ENCODE measurements at regions not wholly inside any gene's neighbourhood (a gene's known extent, or its start where the extent isn't known, plus 50 kb on each side); places are given as distances from the start of the nearest gene placed in this dataset.

GRCh38 chr7:10779465-10780399, 193.9 kb upstream of the PHF14 start:
- Mint-ChIP-seq H3K36me3 (ENCODE audit: insufficient read depth in 1 of 3, low read depth in 3 of 3) (no peaks in the 10 kb centered on the region; a peak in 1 of 7 replicates), H3K4me1 (peaks cover 4% of the 10 kb centered on the region in 2 experiments), H3K9me3 (peaks cover 0 to 4% of the 10 kb centered on the region in 2 experiments; a peak in 2 of 5 replicates), H3K27me3 (ENCODE audit: low read depth) (peaks cover 11% of the 10 kb centered on the region), H3K4me3 (peak overlapping the region in 1 of 2 experiments; percentile 28; a peak in 2 of 5 replicates), H3K27ac (peak overlapping the region in 1 of 3 experiments; percentile 25; a peak in 2 of 7 replicates)
- no peak overlapping the region for H3K18ac ChIP-seq (ENCODE audit: insufficient read length, low read depth, low read length)
- DNase-seq, result peak; percentile 27
- no peaks in the 10 kb centered on the region for H3K27me3 ChIP-seq (ENCODE audit: insufficient read depth, low read length)
- WGBS (ENCODE audit: extremely low coverage, insufficient read length, low lambda C conversion rate), result no CpG with 5 or more reads among the region's 52 CpGs
- no peak overlapping the region for H3K4me2 ChIP-seq (ENCODE audit: insufficient read depth, insufficient read length, low read length)
- no peak overlapping the region for H2AFZ ChIP-seq (ENCODE audit: low read length)
- no peaks in the 10 kb centered on the region for H3K23me2 ChIP-seq (ENCODE audit: insufficient read length, low read depth, low read length, poor library complexity, severe bottlenecking)
- H2BK5ac ChIP-seq (ENCODE audit: insufficient read length, low read length), result no peak overlapping the region
- H4K5ac ChIP-seq (ENCODE audit: insufficient read length, low read depth, low read length), result no peak overlapping the region
- H3K14ac ChIP-seq (ENCODE audit: insufficient read depth, low read length), result no peak overlapping the region
- H3K4me1 ChIP-seq (ENCODE audit: insufficient read depth, low read length), result no peaks in the 10 kb centered on the region
- TF ChIP-seq, protein P1, sequence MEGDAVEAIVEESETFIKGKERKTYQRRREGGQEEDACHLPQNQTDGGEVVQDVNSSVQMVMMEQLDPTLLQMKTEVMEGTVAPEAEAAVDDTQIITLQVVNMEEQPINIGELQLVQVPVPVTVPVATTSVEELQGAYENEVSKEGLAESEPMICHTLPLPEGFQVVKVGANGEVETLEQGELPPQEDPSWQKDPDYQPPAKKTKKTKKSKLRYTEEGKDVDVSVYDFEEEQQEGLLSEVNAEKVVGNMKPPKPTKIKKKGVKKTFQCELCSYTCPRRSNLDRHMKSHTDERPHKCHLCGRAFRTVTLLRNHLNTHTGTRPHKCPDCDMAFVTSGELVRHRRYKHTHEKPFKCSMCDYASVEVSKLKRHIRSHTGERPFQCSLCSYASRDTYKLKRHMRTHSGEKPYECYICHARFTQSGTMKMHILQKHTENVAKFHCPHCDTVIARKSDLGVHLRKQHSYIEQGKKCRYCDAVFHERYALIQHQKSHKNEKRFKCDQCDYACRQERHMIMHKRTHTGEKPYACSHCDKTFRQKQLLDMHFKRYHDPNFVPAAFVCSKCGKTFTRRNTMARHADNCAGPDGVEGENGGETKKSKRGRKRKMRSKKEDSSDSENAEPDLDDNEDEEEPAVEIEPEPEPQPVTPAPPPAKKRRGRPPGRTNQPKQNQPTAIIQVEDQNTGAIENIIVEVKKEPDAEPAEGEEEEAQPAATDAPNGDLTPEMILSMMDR (conservative IDR thresholded peaks at IDR 0.05), result no peak
- no peak overlapping the region for H2BK20ac ChIP-seq (ENCODE audit: low read depth, low read length, poor library complexity, severe bottlenecking)
- H3K27ac ChIP-seq (ENCODE audit: insufficient read length, low read depth, low read length), result no peak overlapping the region
- H2AK5ac ChIP-seq (ENCODE audit: insufficient read length, low read length), result no peak overlapping the region
- H4K8ac ChIP-seq (replicated peaks; ENCODE audit: insufficient read length, low read depth, low read length), result no peak overlapping the region
- H4K91ac ChIP-seq (ENCODE audit: insufficient read length, low read depth, low read length), result no peak overlapping the region
- no peak overlapping the region for H2BK120ac ChIP-seq (ENCODE audit: low read depth, low read length, poor library complexity, severe bottlenecking)
- H3K79me1 ChIP-seq (ENCODE audit: insufficient read depth, low read depth, low read length, poor library complexity, severe bottlenecking), result no peaks in the 10 kb centered on the region
- no peak overlapping the region for H3T11ph ChIP-seq (ENCODE audit: low read length)
- H3K23ac ChIP-seq (ENCODE audit: insufficient read length, low read depth, low read length), result no peak overlapping the region
- H3K79me2 ChIP-seq (ENCODE audit: insufficient read depth, low read length), result no peaks in the 10 kb centered on the region
- H3K9me3 ChIP-seq (ENCODE audit: control insufficient read depth, low read depth, low read length), result no peaks in the 10 kb centered on the region
- H3K56ac ChIP-seq (ENCODE audit: insufficient read length, low read depth, low read length), result no peak overlapping the region
- no peak overlapping the region for H3K9ac ChIP-seq (ENCODE audit: extremely low read depth, insufficient read length, low read length)
- no peak overlapping the region for H2BK12ac ChIP-seq (ENCODE audit: insufficient read length, low read depth, low read length)
- no peak overlapping the region for H2BK15ac ChIP-seq (ENCODE audit: low read depth, low read length)
- no peak overlapping the region for H3K4ac ChIP-seq (ENCODE audit: low read depth, low read length)
- H4K20me1 ChIP-seq (ENCODE audit: control insufficient read depth, insufficient read depth, insufficient read length), result no peaks in the 10 kb centered on the region

All from H9 (cell line).